ENCODE measurements at regions not wholly inside any gene's neighbourhood (a gene's known extent, or its start where the extent isn't known, plus 50 kb on each side); places are given as distances from the start of the nearest gene placed in this dataset.

DNA sequence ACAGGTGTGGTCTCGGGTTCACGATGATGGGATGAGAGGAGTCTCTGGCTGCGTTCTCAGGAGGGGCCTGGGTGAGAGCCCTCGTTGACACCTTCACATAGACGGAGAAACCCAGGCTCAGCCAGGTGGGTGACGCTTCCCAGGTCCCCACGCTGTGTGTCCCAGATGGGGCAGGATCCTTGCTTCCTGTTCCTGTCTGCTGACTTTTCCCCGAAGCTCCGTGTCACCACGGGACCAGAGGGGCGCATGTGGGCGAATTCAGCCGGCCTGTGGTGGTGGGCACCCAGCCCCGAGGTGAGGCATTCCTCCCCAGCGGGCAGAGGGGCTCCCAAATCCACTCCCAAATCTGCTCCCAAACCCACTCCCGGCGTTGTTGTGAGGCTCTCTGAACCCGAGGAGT, 732.8 kb downstream of the BRD1 start:
- TF ChIP-seq POLR2A (IDR thresholded peaks at IDR 0.05), result no peak
- TF ChIP-seq CTCF (IDR thresholded peaks at IDR 0.05 in 8 of 11, conservative IDR thresholded peaks at IDR 0.05 in 3 of 11), result no peak

All from spleen (tissue), 7 donors.